ENCODE measurements at regions not wholly inside any gene's neighbourhood (a gene's known extent, or its start where the extent isn't known, plus 50 kb on each side); places are given as distances from the start of the nearest gene placed in this dataset.
A peak's percentile ranks its signal among the peaks of the same experiment; 100 is the strongest.
"Not testable (repeated sequence)": the region's sequence is repeated elsewhere in the genome, so short reads cannot be mapped to it uniquely, and the experiment has no call there.

DNA sequence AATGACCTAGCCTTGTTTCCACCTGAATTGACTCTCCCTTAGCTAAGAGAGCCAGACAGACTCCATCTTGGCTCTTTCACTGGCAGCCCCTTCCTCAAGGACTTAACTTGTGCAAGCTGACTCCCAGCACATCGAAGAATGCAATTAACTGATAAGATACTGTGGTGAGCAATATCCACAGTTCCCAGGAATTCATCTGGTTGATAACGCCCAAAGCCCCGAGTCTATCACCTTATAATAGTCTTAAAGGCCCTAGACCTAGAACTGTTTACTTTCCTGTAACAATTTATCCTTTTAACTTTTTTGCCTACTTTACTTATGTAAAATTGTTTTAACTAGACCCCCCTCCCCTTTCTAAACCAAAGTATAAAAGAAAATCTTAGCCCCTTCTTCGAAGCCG, 130.1 kb upstream of the ROPN1B start:
- not testable (repeated sequence) for H3K9me2 ChIP-seq (replicated peaks; ENCODE audit: low read depth, low read length); H3F3A ChIP-seq (ENCODE audit: low read depth); H3K36me3 ChIP-seq (ENCODE audit: insufficient read depth, low read length); H3K9me3 ChIP-seq (ENCODE audit: insufficient read depth, low read depth, low read length); H3K9ac ChIP-seq (ENCODE audit: low read depth, low read length, poor library complexity, severe bottlenecking); H3K4me1 ChIP-seq (ENCODE audit: insufficient read depth, low read length, poor library complexity, severe bottlenecking); H3K4me2 ChIP-seq (ENCODE audit: low read depth, low read length, poor library complexity, severe bottlenecking); H2AFZ ChIP-seq (ENCODE audit: low read length); H3K27me3 ChIP-seq (ENCODE audit: insufficient read depth, low read length, poor library complexity, severe bottlenecking); H3K4me3 ChIP-seq (ENCODE audit: low read length, poor library complexity, severe bottlenecking); H4K20me1 ChIP-seq (ENCODE audit: insufficient read depth, low read length, poor library complexity, severe bottlenecking); H3K79me2 ChIP-seq (ENCODE audit: insufficient read depth, low read length)

DNA sequence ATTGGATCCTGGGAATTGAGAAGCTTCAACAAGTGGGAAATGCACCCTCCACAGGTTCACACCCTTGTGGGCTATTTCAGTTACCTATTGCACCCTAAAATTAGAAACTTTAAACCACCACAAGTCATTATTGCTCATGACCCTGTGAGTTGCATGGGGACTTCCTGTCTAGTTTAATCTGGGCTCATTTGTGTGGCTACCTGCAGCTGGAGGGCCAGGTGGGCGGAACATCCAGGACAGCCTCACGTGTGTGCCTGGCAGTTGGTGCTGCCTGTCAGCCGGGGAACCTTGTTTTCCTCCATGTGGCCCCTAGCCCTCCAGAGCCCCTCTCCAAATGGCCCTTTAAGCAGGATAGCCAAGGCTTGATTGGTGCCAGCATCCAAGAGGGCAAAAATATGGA, 128.5 kb upstream of the ROPN1B start:
- H3K4me3 ChIP-seq (ENCODE audit: low read length, poor library complexity, severe bottlenecking); H3K9ac ChIP-seq (ENCODE audit: low read depth, low read length, poor library complexity, severe bottlenecking); H3K27me3 ChIP-seq (ENCODE audit: insufficient read depth, low read length, poor library complexity, severe bottlenecking); H2AFZ ChIP-seq (ENCODE audit: low read length); H3K9me3 ChIP-seq (ENCODE audit: insufficient read depth, low read depth, low read length); H3K4me1 ChIP-seq (ENCODE audit: insufficient read depth, low read length, poor library complexity, severe bottlenecking); H3K79me2 ChIP-seq (ENCODE audit: insufficient read depth, low read length); H3F3A ChIP-seq (ENCODE audit: low read depth); H3K4me2 ChIP-seq (ENCODE audit: low read depth, low read length, poor library complexity, severe bottlenecking); H4K20me1 ChIP-seq (ENCODE audit: insufficient read depth, low read length, poor library complexity, severe bottlenecking); H3K36me3 ChIP-seq (ENCODE audit: insufficient read depth, low read length); H3K9me2 ChIP-seq (replicated peaks; ENCODE audit: low read depth, low read length): not testable (repeated sequence)

DNA sequence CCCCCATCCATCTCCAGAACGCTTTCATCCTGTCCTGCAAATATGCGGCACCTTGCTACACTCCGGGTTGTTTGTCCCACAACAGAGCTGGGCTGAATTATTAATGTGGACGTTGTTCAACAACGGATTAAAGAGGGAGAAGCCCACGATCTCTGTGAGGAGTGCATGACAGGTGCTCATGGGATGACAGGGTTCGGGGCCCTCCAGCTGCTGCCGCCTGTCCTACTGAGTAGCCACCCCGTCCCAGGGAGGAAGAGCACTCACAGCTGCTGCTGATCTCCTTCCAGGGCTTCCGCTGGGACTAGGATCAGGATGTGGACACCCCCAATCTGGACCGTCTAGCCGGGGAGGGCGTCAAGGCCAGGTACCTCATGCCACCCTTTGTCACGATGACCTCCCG, 121.0 kb upstream of the ROPN1B start:
- not testable (repeated sequence) for H2AFZ ChIP-seq (ENCODE audit: low read length); H3K27me3 ChIP-seq (ENCODE audit: insufficient read depth, low read length, poor library complexity, severe bottlenecking)

DNA sequence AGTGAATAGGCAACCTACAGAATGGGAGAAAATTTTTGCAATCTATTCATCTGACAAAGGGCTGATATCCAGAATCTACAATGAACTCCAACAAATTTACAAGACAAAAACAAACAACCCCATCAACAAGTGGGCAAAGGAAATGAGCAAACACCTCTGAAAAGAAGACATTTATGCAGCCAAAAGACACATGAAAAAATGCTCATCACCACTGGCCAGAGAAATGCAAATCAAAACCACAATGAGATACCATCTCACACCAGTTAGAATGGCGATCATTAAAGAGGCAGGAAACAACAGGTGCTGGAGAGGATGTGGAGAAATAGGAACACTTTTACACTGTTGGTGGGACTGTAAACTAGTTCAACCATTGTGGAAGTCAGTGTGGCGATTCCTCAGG, 114.0 kb upstream of the ROPN1B start:
- H3K79me2 ChIP-seq (ENCODE audit: insufficient read depth, low read length); H3K27me3 ChIP-seq (ENCODE audit: insufficient read depth, low read length, poor library complexity, severe bottlenecking); H3F3A ChIP-seq (ENCODE audit: low read depth); H3K4me1 ChIP-seq (ENCODE audit: insufficient read depth, low read length, poor library complexity, severe bottlenecking); H4K20me1 ChIP-seq (ENCODE audit: insufficient read depth, low read length, poor library complexity, severe bottlenecking); H3K9me3 ChIP-seq (ENCODE audit: insufficient read depth, low read depth, low read length); H3K4me2 ChIP-seq (ENCODE audit: low read depth, low read length, poor library complexity, severe bottlenecking); H3K9ac ChIP-seq (ENCODE audit: low read depth, low read length, poor library complexity, severe bottlenecking); H3K9me2 ChIP-seq (replicated peaks; ENCODE audit: low read depth, low read length); H2AFZ ChIP-seq (ENCODE audit: low read length); H3K36me3 ChIP-seq (ENCODE audit: insufficient read depth, low read length); H3K4me3 ChIP-seq (ENCODE audit: low read length, poor library complexity, severe bottlenecking): not testable (repeated sequence)

More for the DNA sequence above, 121.0 kb upstream of the ROPN1B start:
- H3K4me1 ChIP-seq (ENCODE audit: insufficient read depth, low read length, poor library complexity, severe bottlenecking); H3K9me2 ChIP-seq (replicated peaks; ENCODE audit: low read depth, low read length); H3K9ac ChIP-seq (ENCODE audit: low read depth, low read length, poor library complexity, severe bottlenecking); H4K20me1 ChIP-seq (ENCODE audit: insufficient read depth, low read length, poor library complexity, severe bottlenecking); H3K36me3 ChIP-seq (ENCODE audit: insufficient read depth, low read length); H3F3A ChIP-seq (ENCODE audit: low read depth); H3K4me3 ChIP-seq (ENCODE audit: low read length, poor library complexity, severe bottlenecking); H3K4me2 ChIP-seq (ENCODE audit: low read depth, low read length, poor library complexity, severe bottlenecking); H3K79me2 ChIP-seq (ENCODE audit: insufficient read depth, low read length); H3K9me3 ChIP-seq (ENCODE audit: insufficient read depth, low read depth, low read length): not testable (repeated sequence)

DNA sequence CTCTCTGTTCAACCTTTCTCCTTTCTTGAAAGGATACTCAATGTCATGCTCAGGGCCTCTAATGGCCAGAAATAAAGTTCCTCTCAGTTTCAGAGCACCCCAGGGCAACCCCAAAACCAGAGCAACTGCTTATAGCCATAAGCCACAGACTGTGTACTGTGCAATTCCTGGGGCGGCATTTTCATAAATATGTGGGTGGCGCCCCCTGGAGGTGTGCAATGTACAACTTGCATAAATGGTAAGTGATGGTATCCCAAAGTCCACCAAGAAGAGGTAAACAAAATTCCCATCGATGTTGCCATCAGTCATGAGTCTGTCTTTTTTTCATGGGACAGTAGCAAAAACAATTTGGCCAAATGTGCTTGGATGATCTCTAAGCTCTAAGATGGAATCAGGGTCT, 108.4 kb upstream of the ROPN1B start:
- H3F3A ChIP-seq (ENCODE audit: low read depth); H3K4me3 ChIP-seq (ENCODE audit: low read length, poor library complexity, severe bottlenecking); H4K20me1 ChIP-seq (ENCODE audit: insufficient read depth, low read length, poor library complexity, severe bottlenecking); H3K79me2 ChIP-seq (ENCODE audit: insufficient read depth, low read length); H3K9me3 ChIP-seq (ENCODE audit: insufficient read depth, low read depth, low read length); H3K27me3 ChIP-seq (ENCODE audit: insufficient read depth, low read length, poor library complexity, severe bottlenecking); H3K4me1 ChIP-seq (ENCODE audit: insufficient read depth, low read length, poor library complexity, severe bottlenecking); H3K4me2 ChIP-seq (ENCODE audit: low read depth, low read length, poor library complexity, severe bottlenecking); H2AFZ ChIP-seq (ENCODE audit: low read length); H3K9ac ChIP-seq (ENCODE audit: low read depth, low read length, poor library complexity, severe bottlenecking); H3K36me3 ChIP-seq (ENCODE audit: insufficient read depth, low read length); H3K9me2 ChIP-seq (replicated peaks; ENCODE audit: low read depth, low read length): not testable (repeated sequence)
- TF ChIP-seq, protein P1, sequence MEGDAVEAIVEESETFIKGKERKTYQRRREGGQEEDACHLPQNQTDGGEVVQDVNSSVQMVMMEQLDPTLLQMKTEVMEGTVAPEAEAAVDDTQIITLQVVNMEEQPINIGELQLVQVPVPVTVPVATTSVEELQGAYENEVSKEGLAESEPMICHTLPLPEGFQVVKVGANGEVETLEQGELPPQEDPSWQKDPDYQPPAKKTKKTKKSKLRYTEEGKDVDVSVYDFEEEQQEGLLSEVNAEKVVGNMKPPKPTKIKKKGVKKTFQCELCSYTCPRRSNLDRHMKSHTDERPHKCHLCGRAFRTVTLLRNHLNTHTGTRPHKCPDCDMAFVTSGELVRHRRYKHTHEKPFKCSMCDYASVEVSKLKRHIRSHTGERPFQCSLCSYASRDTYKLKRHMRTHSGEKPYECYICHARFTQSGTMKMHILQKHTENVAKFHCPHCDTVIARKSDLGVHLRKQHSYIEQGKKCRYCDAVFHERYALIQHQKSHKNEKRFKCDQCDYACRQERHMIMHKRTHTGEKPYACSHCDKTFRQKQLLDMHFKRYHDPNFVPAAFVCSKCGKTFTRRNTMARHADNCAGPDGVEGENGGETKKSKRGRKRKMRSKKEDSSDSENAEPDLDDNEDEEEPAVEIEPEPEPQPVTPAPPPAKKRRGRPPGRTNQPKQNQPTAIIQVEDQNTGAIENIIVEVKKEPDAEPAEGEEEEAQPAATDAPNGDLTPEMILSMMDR (conservative IDR thresholded peaks at IDR 0.05; ENCODE audit: low read length): peak; percentile 39

DNA sequence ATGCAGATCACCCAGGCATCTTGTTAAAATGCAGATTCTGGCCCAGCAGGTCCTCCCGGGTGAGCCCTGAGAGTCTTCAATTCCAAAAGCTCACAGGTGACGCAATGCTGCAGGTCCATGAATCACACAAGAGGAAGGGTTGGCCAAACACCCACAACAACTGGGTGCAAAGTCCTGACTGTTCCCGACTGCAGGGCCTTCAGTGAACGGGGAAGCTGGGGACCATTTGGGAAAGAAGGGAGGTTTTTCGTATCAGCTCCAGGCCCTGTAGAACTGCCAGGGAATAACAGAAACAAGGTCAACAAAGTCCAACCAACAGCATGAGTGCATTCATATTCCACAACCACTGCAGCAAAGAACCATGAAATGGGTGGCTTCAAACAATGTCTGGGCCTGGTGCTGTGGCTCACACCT, 106.1 kb upstream of the ROPN1B start:
- not testable (repeated sequence) for H2AFZ ChIP-seq (ENCODE audit: low read length); H3K79me2 ChIP-seq (ENCODE audit: insufficient read depth, low read length); H4K20me1 ChIP-seq (ENCODE audit: insufficient read depth, low read length, poor library complexity, severe bottlenecking); H3K9me2 ChIP-seq (replicated peaks; ENCODE audit: low read depth, low read length); H3K4me1 ChIP-seq (ENCODE audit: insufficient read depth, low read length, poor library complexity, severe bottlenecking); H3K4me3 ChIP-seq (ENCODE audit: low read length, poor library complexity, severe bottlenecking); H3K36me3 ChIP-seq (ENCODE audit: insufficient read depth, low read length); H3F3A ChIP-seq (ENCODE audit: low read depth); H3K27me3 ChIP-seq (ENCODE audit: insufficient read depth, low read length, poor library complexity, severe bottlenecking); H3K9me3 ChIP-seq (ENCODE audit: insufficient read depth, low read depth, low read length); H3K4me2 ChIP-seq (ENCODE audit: low read depth, low read length, poor library complexity, severe bottlenecking); H3K9ac ChIP-seq (ENCODE audit: low read depth, low read length, poor library complexity, severe bottlenecking)

DNA sequence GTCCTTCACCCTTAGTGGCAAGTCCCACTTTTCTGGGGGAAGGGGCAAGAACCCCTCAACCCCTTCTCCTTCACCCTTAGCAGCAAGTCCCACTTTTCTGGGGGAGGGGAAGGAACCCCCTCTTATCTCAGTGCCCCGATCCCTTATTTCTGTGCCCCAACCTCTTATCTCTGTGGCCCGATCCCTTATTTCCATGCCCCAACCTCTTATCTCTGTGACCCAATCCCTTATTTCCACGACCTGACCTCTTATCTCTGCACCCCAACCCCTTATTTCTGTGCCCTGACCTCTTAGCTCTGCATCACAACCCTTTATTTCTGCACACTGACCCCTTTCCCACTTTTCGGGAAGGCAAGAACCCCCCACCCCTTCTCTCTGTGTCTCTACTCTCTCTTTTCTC, 104.4 kb upstream of the ROPN1B start:
- H3K36me3 ChIP-seq (ENCODE audit: insufficient read depth, low read length); H3K9me3 ChIP-seq (ENCODE audit: insufficient read depth, low read depth, low read length); H3F3A ChIP-seq (ENCODE audit: low read depth); H3K79me2 ChIP-seq (ENCODE audit: insufficient read depth, low read length); H3K4me3 ChIP-seq (ENCODE audit: low read length, poor library complexity, severe bottlenecking); H3K9ac ChIP-seq (ENCODE audit: low read depth, low read length, poor library complexity, severe bottlenecking); H3K4me1 ChIP-seq (ENCODE audit: insufficient read depth, low read length, poor library complexity, severe bottlenecking); H4K20me1 ChIP-seq (ENCODE audit: insufficient read depth, low read length, poor library complexity, severe bottlenecking); H3K9me2 ChIP-seq (replicated peaks; ENCODE audit: low read depth, low read length); H3K27me3 ChIP-seq (ENCODE audit: insufficient read depth, low read length, poor library complexity, severe bottlenecking); H2AFZ ChIP-seq (ENCODE audit: low read length); H3K4me2 ChIP-seq (ENCODE audit: low read depth, low read length, poor library complexity, severe bottlenecking): not testable (repeated sequence)

Measured in Loucy (cell line).